SK-N-SH treated with all-trans-retinoic acid at 6 μM for 48 hours (cell line): ENCODE measurements at regions not wholly inside any gene's neighbourhood (a gene's known extent, or its start where the extent isn't known, plus 50 kb on each side); places are given as distances from the start of the nearest gene placed in this dataset.

Source experiments
- ATAC-seq: fragments of 200-7000 bp; cut with Tn5 transposase; 3 replicates; pipeline ENCODE4 v1.9.1; 2020; ENCODE audit warnings: mild to moderate bottlenecking, moderate library complexity
- ARNTL ChIP-seq: fragments of 450-650 bp; formaldehyde crosslinking; IDR thresholded peaks from 2 replicates; pipeline ENCODE4 v1.5.0; 2020; ENCODE audit warnings: low read depth, mild to moderate bottlenecking, moderate library complexity, borderline replicate concordance
- BACH2 ChIP-seq: fragments of 250-450 bp; sonication (Bioruptor Pico); IDR thresholded peaks from 2 replicates; pipeline ENCODE4 v1.9.0; 2021; ENCODE audit warnings: mild to moderate bottlenecking, borderline replicate concordance
- CREB5 ChIP-seq: fragments of 250-450 bp; sonication (Bioruptor Pico); IDR thresholded peaks from 2 replicates; pipeline ENCODE4 v1.5.1; 2020; ENCODE audit warnings: low read depth, mild to moderate bottlenecking, moderate library complexity
- CSDC2 ChIP-seq: fragments of 250-450 bp; sonication (Bioruptor Pico); IDR thresholded peaks from 2 replicates; pipeline ENCODE4 v1.5.0; 2020; ENCODE audit warnings: mild to moderate bottlenecking, moderate library complexity
- CSRNP3 ChIP-seq: fragments of 250-450 bp; sonication (Bioruptor Pico); IDR thresholded peaks from 2 replicates; pipeline ENCODE4 v1.5.1; 2021; ENCODE audit warnings: mild to moderate bottlenecking, moderate library complexity
- ESRRG ChIP-seq: fragments of 250-450 bp; sonication (Bioruptor Pico); IDR thresholded peaks from 2 replicates; pipeline ENCODE4 v1.6.1; 2021; ENCODE audit warnings: mild to moderate bottlenecking
- GLIS3 ChIP-seq: fragments of 250-450 bp; sonication (Bioruptor Pico); IDR thresholded peaks from 2 replicates; pipeline ENCODE4 v1.5.0; 2020; ENCODE audit warnings: mild to moderate bottlenecking, moderate library complexity
- ISL1 ChIP-seq: fragments of 250-450 bp; sonication (Bioruptor Pico); IDR thresholded peaks from 2 replicates; pipeline ENCODE4 v2.1.2; 2022; ENCODE audit warnings: mild to moderate bottlenecking, moderate library complexity
- OSR1 ChIP-seq: fragments of 250-450 bp; sonication (Bioruptor Pico); IDR thresholded peaks from 2 replicates; pipeline ENCODE4 v1.8.0; 2022; ENCODE audit warnings: moderate library complexity, mild to moderate bottlenecking, inconsistent platforms
- PATZ1 ChIP-seq: fragments of 250-450 bp; sonication (Bioruptor Pico); IDR thresholded peaks from 2 replicates; pipeline ENCODE4 v1.8.0; 2020; ENCODE audit warnings: mild to moderate bottlenecking, moderate library complexity, borderline replicate concordance
- PPARA ChIP-seq: fragments of 250-450 bp; sonication (Bioruptor Pico); IDR thresholded peaks from 2 replicates; pipeline ENCODE4 v1.5.0; 2020; ENCODE audit warnings: mild to moderate bottlenecking, borderline replicate concordance
- RARB ChIP-seq: fragments of 250-450 bp; sonication (Bioruptor Pico); IDR thresholded peaks from 2 replicates; pipeline ENCODE4 v1.8.0; 2021; ENCODE audit warnings: mild to moderate bottlenecking, moderate library complexity
- SNAI2 ChIP-seq: fragments of 250-450 bp; sonication (Bioruptor Pico); IDR thresholded peaks from 2 replicates; pipeline ENCODE4 v1.5.0; 2020; ENCODE audit warnings: mild to moderate bottlenecking, moderate library complexity
- TCF4 ChIP-seq: fragments of 250-450 bp; sonication (Bioruptor Pico); IDR thresholded peaks from 2 replicates; pipeline ENCODE4 v1.8.0; 2021; ENCODE audit warnings: mild to moderate bottlenecking, moderate library complexity, borderline replicate concordance
- TOX ChIP-seq: fragments of 250-450 bp; sonication (Bioruptor Pico); IDR thresholded peaks from 2 replicates; pipeline ENCODE4 v1.8.0; 2021; ENCODE audit warnings: mild to moderate bottlenecking, moderate library complexity, borderline replicate concordance
- TSHZ2 ChIP-seq: fragments of 250-450 bp; sonication (Bioruptor Pico); IDR thresholded peaks from 2 replicates; pipeline ENCODE4 v1.5.0; 2020; ENCODE audit warnings: mild to moderate bottlenecking, moderate library complexity
- ZC3H10 ChIP-seq: fragments of 250-450 bp; sonication (Bioruptor Pico); IDR thresholded peaks from 2 replicates; pipeline ENCODE4 v1.5.1; 2021; ENCODE audit warnings: mild to moderate bottlenecking, moderate library complexity
- ZFP3 ChIP-seq: fragments of 250-450 bp; sonication (Bioruptor Pico); IDR thresholded peaks from 2 replicates; pipeline ENCODE4 v1.5.0; 2020; ENCODE audit warnings: mild to moderate bottlenecking, moderate library complexity
- ZFP30 ChIP-seq: fragments of 450-650 bp; formaldehyde crosslinking; IDR thresholded peaks from 2 replicates; pipeline ENCODE4 v1.5.0; 2022; ENCODE audit warnings: mild to moderate bottlenecking, moderate library complexity
- ZNF70 ChIP-seq: fragments of 450-650 bp; formaldehyde crosslinking; IDR thresholded peaks from 2 replicates; pipeline ENCODE4 v1.5.0; 2020; ENCODE audit warnings: mild to moderate bottlenecking, moderate library complexity
- ZNF8 ChIP-seq: fragments of 450-650 bp; formaldehyde crosslinking; IDR thresholded peaks from 2 replicates; pipeline ENCODE4 v1.5.0; 2020; ENCODE audit warnings: mild to moderate bottlenecking, moderate library complexity

GRCh38 chr18:75810516-75810915 is 383.0 kb upstream of the SMIM21 start:
- TF ChIP-seq ZFP3 (CRISPR knock-in tag) (no peak), CREB5 (no peak), ARNTL (no peak), PATZ1 (CRISPR knock-in tag) (no peak), BACH2 (CRISPR knock-in tag) (no peak), ESRRG (no peak), TCF4 (CRISPR knock-in tag) (no peak), ISL1 (CRISPR knock-in tag) (no peak), CSRNP3 (CRISPR knock-in tag) (no peak), ZNF70 (CRISPR knock-in tag) (no peak), PPARA (no peak), ZFP30 (no peak), SNAI2 (CRISPR knock-in tag) (no peak), ZC3H10 (CRISPR knock-in tag) (no peak), ZNF8 (CRISPR knock-in tag) (no peak), GLIS3 (no peak), OSR1 (CRISPR knock-in tag) (no peak)
- ATAC-seq = no peak

- TF ChIP-seq ARNTL (no peak), ZNF70 (CRISPR knock-in tag) (no peak), CSDC2 (no peak), TOX (CRISPR knock-in tag) (no peak), SNAI2 (CRISPR knock-in tag) (no peak), RARB (CRISPR knock-in tag) (no peak), BACH2 (CRISPR knock-in tag) (no peak), OSR1 (CRISPR knock-in tag) (no peak), ZC3H10 (CRISPR knock-in tag) (no peak)
- TF ChIP-seq, all 23 proteins: peak for 0
- ATAC-seq = no peak
These were observed 382.4 kb upstream of the SMIM21 start for GRCh38 chr18:75809926-75810255.

- no peak for ATAC-seq
These were observed 381.8 kb upstream of the SMIM21 start for GRCh38 chr18:75809151-75809925.

More at GRCh38 chr18:75809151-75809925, 381.8 kb upstream of the SMIM21 start:
- no peak for TF ChIP-seq ZC3H10 (CRISPR knock-in tag)
- TF ChIP-seq PATZ1 (CRISPR knock-in tag) = no peak
- no peak for TF ChIP-seq ZFP30
- TF ChIP-seq BACH2 (CRISPR knock-in tag) = no peak
- TF ChIP-seq TCF4 (CRISPR knock-in tag) = no peak
- TF ChIP-seq TSHZ2 (CRISPR knock-in tag) = no peak
